Liver (tissue), 8 donors: ENCODE measurements at regions not wholly inside any gene's neighbourhood (a gene's known extent, or its start where the extent isn't known, plus 50 kb on each side); places are given as distances from the start of the nearest gene placed in this dataset.

Experiments
- DNase-seq: peaks from one replicate; pipeline ENCODE4 v3.0.0-alpha.2; 2017; ENCODE audit warnings: low spot score
- H3K27ac ChIP-seq, 2 donors: one replicate each; pipeline ENCODE4 v1.7.0; 2013; ENCODE audit warnings: inconsistent platforms in 2 of 2, low read length in 2 of 2, control low read depth in 1 of 2, low read depth in 1 of 2, mild to moderate bottlenecking in 1 of 2
- H3K27me3 ChIP-seq, 4 donors: one replicate each; pipeline versions ENCODE4 v1.6.1 to v1.7.0; 2013; ENCODE audit warnings: low read length in 3 of 4, inconsistent platforms in 1 of 4, mild to moderate bottlenecking in 1 of 4, moderate library complexity in 1 of 4; ENCODE audit not compliant: control insufficient read depth in 4 of 4, insufficient read depth in 4 of 4
- H3K36me3 ChIP-seq, 4 donors: one replicate each; pipeline versions ENCODE4 v1.6.1 to v1.7.0; 2013; ENCODE audit warnings: low read length in 3 of 4, mild to moderate bottlenecking in 3 of 4, low read depth in 1 of 4, moderate library complexity in 1 of 4; ENCODE audit not compliant: control insufficient read depth in 4 of 4, insufficient read depth in 3 of 4
- H3K4me1 ChIP-seq, 4 donors: one replicate each; pipeline versions ENCODE4 v1.6.1 to v1.7.0; 2013; ENCODE audit warnings: low read length in 3 of 4, mild to moderate bottlenecking in 3 of 4, moderate library complexity in 1 of 4; ENCODE audit not compliant: control insufficient read depth in 4 of 4, insufficient read depth in 4 of 4
- H3K4me3 ChIP-seq, 3 donors: one replicate each; pipeline versions ENCODE4 v1.6.1 to v1.7.0; 2013; ENCODE audit warnings: low read length in 3 of 3, control low read depth in 1 of 3, low read depth in 1 of 3, mild to moderate bottlenecking in 1 of 3
- H3K9ac ChIP-seq, 2 donors: one replicate each; pipeline ENCODE4 v1.7.0; 2013; ENCODE audit warnings: low read length in 2 of 2, mild to moderate bottlenecking in 2 of 2, moderate library complexity in 2 of 2, control low read depth in 1 of 2, low read depth in 1 of 2
- H3K9me3 ChIP-seq, 4 donors: one replicate each; pipeline versions ENCODE4 v1.6.1 to v1.7.0; 2013; ENCODE audit warnings: low read length in 3 of 4; ENCODE audit not compliant: control insufficient read depth in 4 of 4
- ATF3 ChIP-seq: IDR thresholded peaks from 2 replicates; pipeline ENCODE4 v1.6.1; 2016; ENCODE audit warnings: antibody characterized with exemption
- CTCF ChIP-seq: fragments of 150-350 bp; IDR thresholded peaks from 2 replicates; pipeline ENCODE4 v1.5.1; 2017; ENCODE audit warnings: improper control_type of control experiment, low read depth, low read length; ENCODE audit not compliant: missing input control
- EGR1 ChIP-seq, 2 donors: IDR thresholded peaks; 2 replicates each; pipeline ENCODE4 v1.6.1; 2016 to 2018; ENCODE audit warnings: antibody characterized with exemption in 2 of 2, low read depth in 2 of 2
- FOXA1 ChIP-seq: IDR thresholded peaks from 2 replicates; pipeline ENCODE4 v1.6.1; 2016; ENCODE audit warnings: antibody characterized with exemption
- FOXA2 ChIP-seq: IDR thresholded peaks from 2 replicates; pipeline ENCODE4 v1.6.1; 2016; ENCODE audit warnings: antibody characterized with exemption
- GABPA ChIP-seq, 2 donors: IDR thresholded peaks in 1 of 2; conservative IDR thresholded peaks in 1 of 2; 2 replicates each; pipeline ENCODE4 v1.6.1; 2016; ENCODE audit warnings: antibody characterized with exemption in 2 of 2, mild to moderate bottlenecking in 1 of 2, moderate library complexity in 1 of 2
- HNF4A ChIP-seq, 2 donors: conservative IDR thresholded peaks; 2 replicates each; pipeline ENCODE4 v1.6.1; 2016; ENCODE audit warnings: antibody characterized with exemption in 2 of 2, mild to moderate bottlenecking in 2 of 2
- HNF4G ChIP-seq: IDR thresholded peaks from 2 replicates; pipeline ENCODE4 v1.6.1; 2016; ENCODE audit warnings: antibody characterized with exemption
- JUND ChIP-seq, 2 donors: IDR thresholded peaks; 2 replicates each; pipeline ENCODE4 v1.6.1; 2016; ENCODE audit warnings: antibody characterized with exemption in 2 of 2
- MAX ChIP-seq: IDR thresholded peaks from 2 replicates; pipeline ENCODE4 v1.6.1; 2016; ENCODE audit warnings: antibody characterized with exemption
- NR2F2 ChIP-seq: IDR thresholded peaks from 2 replicates; pipeline ENCODE4 v1.6.1; 2016; ENCODE audit warnings: antibody characterized with exemption
- RAD21 ChIP-seq, 2 donors: IDR thresholded peaks; 2 replicates each; pipeline ENCODE4 v1.6.1; 2016; ENCODE audit warnings: antibody characterized with exemption in 2 of 2, mild to moderate bottlenecking in 2 of 2
- REST ChIP-seq: IDR thresholded peaks from 2 replicates; pipeline ENCODE4 v1.6.1; 2016; ENCODE audit warnings: antibody characterized with exemption, mild to moderate bottlenecking
- RXRA ChIP-seq, 2 donors: IDR thresholded peaks; 2 replicates each; pipeline ENCODE4 v1.6.1; 2017 to 2018; ENCODE audit warnings: antibody characterized with exemption in 2 of 2, mild to moderate bottlenecking in 1 of 2
- SP1 ChIP-seq: IDR thresholded peaks from 2 replicates; pipeline ENCODE4 v1.6.1; 2018; ENCODE audit warnings: antibody characterized with exemption, mild to moderate bottlenecking
- TAF1 ChIP-seq: conservative IDR thresholded peaks from 2 replicates; pipeline ENCODE4 v1.6.1; 2016; ENCODE audit warnings: antibody characterized with exemption, mild to moderate bottlenecking
- YY1 ChIP-seq: IDR thresholded peaks from 2 replicates; pipeline ENCODE4 v1.6.1; 2016; ENCODE audit warnings: antibody characterized with exemption, mild to moderate bottlenecking
- ZBTB33 ChIP-seq: IDR thresholded peaks from 2 replicates; pipeline ENCODE4 v1.6.1; 2016; ENCODE audit warnings: antibody characterized with exemption
- WGBS: extraction: QIAGEN DNeasy Blood & Tissue Kit; methylation state at CpG from one replicate; pipeline ENCODE4 v1.1.7; 2013; 5-methylcytosine and 5-hydroxymethylcytosine counted together
- donor health status: healthy.
- donor health status: healthy.
- donor health status: healthy.
- donor health status: healthy.
- donor health status: healthy.

GRCh38 chr2:66966631-66967030 is 430.5 kb upstream of the ETAA1 start:
- no peak for DNase-seq
- Histone ChIP-seq H3K9ac (no peak overlapping the region), H3K4me1 (no peaks in the 10 kb centered on the region), H3K27ac (no peak overlapping the region), H3K4me3 (no peak overlapping the region), H3K27me3 (no peaks in the 10 kb centered on the region), H3K9me3 (no peaks in the 10 kb centered on the region), H3K36me3 (no peaks in the 10 kb centered on the region)
- 77% methylated on average over 3 of the region's 3 CpGs for WGBS
- TF ChIP-seq FOXA2 (no peak), RXRA (IDR thresholded peaks at IDR 0.05) (no peak), ATF3 (no peak), SP1 (no peak), REST (no peak), FOXA1 (no peak), TAF1 (no peak), JUND (IDR thresholded peaks at IDR 0.05) (no peak), EGR1 (IDR thresholded peaks at IDR 0.05; ENCODE audit: low read depth in 2 of 2) (no peak), RAD21 (IDR thresholded peaks at IDR 0.05) (no peak), CTCF (no peak), GABPA (IDR thresholded peaks at IDR 0.05 in 1 of 2, conservative IDR thresholded peaks at IDR 0.05 in 1 of 2) (no peak), ZBTB33 (no peak), YY1 (no peak), HNF4G (no peak), MAX (no peak), HNF4A (conservative IDR thresholded peaks at IDR 0.05) (no peak), NR2F2 (no peak)

- Histone ChIP-seq H3K27ac (no peak overlapping the region), H3K9me3 (no peaks in the 10 kb centered on the region), H3K4me3 (no peak overlapping the region), H3K9ac (no peak overlapping the region), H3K27me3 (no peaks in the 10 kb centered on the region), H3K4me1 (no peaks in the 10 kb centered on the region), H3K36me3 (no peaks in the 10 kb centered on the region)
- DNase-seq, result no peak
- whole genome bisulfite sequencing, result 91% methylated on average over 3 of the region's 3 CpGs
- TF ChIP-seq ATF3 (no peak), GABPA (IDR thresholded peaks at IDR 0.05 in 1 of 2, conservative IDR thresholded peaks at IDR 0.05 in 1 of 2) (no peak), YY1 (no peak), EGR1 (IDR thresholded peaks at IDR 0.05; ENCODE audit: low read depth in 2 of 2) (no peak), RXRA (IDR thresholded peaks at IDR 0.05) (no peak), JUND (IDR thresholded peaks at IDR 0.05) (no peak), NR2F2 (no peak), FOXA2 (no peak), FOXA1 (no peak), REST (no peak), RAD21 (IDR thresholded peaks at IDR 0.05) (no peak), CTCF (no peak)
These were observed 428.2 kb upstream of the ETAA1 start for GRCh38 chr2:66968946-66969345.
